ENCODE measurements at regions not wholly inside any gene's neighbourhood (a gene's known extent, or its start where the extent isn't known, plus 50 kb on each side); places are given as distances from the start of the nearest gene placed in this dataset.

DNA sequence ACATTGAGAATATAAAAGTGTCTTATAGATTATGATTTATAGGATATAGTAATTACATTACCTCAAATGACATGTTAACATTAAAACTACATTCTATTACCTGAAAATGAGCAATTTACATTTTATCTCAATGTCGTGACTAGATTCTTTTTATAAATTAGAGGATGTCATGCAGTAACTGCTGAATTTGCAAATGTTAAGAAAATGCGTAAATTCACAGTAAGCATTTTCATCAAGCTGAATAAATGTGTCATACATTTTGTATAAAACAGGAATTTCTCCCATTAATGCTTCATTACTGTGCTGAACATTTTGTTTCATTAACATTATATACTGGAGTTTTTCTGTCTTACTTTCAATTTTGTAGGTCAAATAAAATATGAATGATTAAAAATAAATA is 1460.7 kb upstream of the B3GALT2 start:
- no peak for TF ChIP-seq GATA3 (IDR thresholded peaks at IDR 0.05; ENCODE audit: low read depth, low read length)
- no peak for TF ChIP-seq GATA2 (IDR thresholded peaks at IDR 0.05; ENCODE audit: low read depth, low read length)

DNA sequence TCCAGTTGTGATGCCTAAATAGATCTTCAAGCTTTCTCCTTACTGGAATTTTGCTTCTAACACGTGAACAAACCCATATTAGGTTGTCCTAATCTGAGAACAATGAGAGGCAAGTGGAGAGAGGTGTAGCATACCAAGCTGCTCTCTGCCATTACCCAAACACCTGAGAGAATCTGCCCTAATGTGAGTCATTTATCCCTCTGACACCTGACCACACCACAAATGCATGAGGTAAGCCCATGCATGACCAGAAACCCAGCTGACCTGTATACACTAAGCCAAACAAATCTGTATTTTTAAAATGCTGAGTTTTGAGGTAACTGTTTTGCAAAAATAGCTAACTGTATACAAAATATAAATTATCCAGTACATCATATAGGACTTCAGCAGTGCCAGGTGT is 1458.1 kb upstream of the B3GALT2 start:
- TF ChIP-seq GATA2 (IDR thresholded peaks at IDR 0.05; ENCODE audit: low read depth, low read length) (no peak), GATA3 (IDR thresholded peaks at IDR 0.05; ENCODE audit: low read depth, low read length) (no peak)

DNA sequence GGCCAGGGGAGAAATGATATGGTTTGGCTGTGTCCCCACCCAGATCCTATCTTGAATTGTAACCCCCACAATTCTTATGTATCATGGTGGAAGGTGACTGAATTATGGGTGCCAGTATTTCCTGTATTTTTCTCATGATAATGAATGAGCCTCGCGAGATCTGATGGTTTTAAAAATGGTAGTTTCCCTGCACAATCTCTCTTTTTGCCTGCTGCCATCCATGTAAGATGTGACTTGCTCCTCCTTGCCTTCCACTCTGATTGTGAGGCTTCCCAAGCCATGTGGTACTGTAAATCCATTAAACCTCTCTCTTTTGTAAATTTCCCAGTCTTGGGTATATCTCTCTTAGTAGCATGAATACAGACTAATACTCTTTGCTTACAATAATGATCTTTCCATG is 1453.9 kb upstream of the B3GALT2 start:
- no peak for TF ChIP-seq GATA3 (IDR thresholded peaks at IDR 0.05; ENCODE audit: low read depth, low read length)
- no peak for TF ChIP-seq GATA2 (IDR thresholded peaks at IDR 0.05; ENCODE audit: low read depth, low read length)

DNA sequence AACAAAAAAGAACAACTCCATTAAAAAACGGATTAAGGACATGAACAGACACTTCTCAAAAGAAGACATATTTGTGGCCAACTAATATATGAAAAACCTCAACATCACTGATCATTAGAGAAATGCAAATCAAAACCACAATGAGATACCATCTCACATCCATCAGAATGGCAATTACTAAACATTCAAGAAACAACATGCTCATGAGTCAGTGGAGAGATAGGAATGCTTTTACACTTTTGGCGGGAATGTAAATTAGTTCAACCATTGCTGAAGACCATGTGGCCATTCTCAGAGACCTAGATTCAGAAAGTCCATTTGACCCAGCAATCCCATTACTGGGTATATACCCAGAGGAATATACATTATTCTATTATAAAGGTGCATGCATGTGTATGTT is 1442.6 kb upstream of the B3GALT2 start:
- no peak for TF ChIP-seq GATA2 (IDR thresholded peaks at IDR 0.05; ENCODE audit: low read depth, low read length)
- TF ChIP-seq GATA3 (IDR thresholded peaks at IDR 0.05; ENCODE audit: low read depth, low read length): no peak

DNA sequence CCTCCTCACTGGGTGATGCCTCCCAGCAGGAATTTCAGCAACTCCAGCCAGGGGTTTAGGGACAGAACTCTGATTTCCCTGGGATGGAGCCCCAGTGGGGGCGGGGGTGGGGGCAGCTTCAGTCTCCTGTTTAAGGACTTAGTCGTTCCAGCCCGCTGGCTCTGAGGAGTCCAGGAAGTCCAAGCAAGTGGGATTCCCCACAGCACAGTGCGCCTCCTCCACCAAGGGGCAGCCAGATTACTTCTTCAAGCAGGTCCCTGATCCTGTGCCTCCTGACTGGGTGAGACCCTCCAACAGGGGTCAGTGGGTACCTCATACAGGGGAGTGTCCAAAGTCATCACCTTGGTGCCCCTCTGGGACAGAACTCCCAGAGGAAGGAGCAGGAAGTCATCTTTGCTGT is 1438.4 kb upstream of the B3GALT2 start:
- TF ChIP-seq GATA3 (IDR thresholded peaks at IDR 0.05; ENCODE audit: low read depth, low read length): no peak
- TF ChIP-seq GATA2 (IDR thresholded peaks at IDR 0.05; ENCODE audit: low read depth, low read length): no peak

DNA sequence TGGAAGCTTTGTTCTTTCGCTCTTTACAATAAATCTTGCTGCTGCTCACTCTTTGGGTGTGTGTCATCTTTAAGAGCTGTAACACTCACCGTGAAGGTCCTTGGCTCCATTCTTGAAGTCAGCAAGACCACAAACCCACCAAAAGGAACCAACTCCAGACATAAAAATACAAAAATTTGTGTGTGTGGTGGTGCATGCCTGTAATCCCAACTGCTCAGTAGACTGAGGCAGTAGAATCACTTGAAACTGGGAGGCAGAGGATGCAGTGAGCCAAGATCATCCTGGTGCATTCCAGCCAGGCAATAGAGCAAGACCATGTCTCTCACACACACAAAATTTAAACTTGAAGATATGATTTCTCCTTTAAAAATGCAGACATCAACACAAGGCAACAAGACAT is 1431.7 kb upstream of the B3GALT2 start:
- no peak for TF ChIP-seq GATA2 (IDR thresholded peaks at IDR 0.05; ENCODE audit: low read depth, low read length)
- TF ChIP-seq GATA3 (IDR thresholded peaks at IDR 0.05; ENCODE audit: low read depth, low read length): no peak

DNA sequence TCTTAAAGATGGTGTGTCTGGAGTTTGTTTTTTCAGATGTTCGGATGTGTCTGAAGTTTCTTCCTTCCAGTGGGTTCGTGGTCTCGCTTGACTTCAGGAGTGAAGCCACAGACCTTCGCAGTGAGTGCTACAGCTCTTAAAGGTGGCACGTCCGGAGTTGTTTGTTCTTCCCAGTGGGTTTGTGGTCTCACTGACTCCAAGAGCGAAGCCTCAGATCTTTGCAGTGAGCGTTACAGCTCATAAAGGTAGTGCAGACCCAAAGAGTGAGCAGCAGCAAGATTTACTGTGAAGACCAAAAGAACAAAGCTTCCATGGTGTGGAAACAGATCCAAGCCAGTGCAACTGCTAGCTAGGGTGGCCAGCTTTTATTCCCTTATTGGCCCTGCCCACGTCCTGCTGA is 1430.4 kb upstream of the B3GALT2 start:
- TF ChIP-seq GATA2 (IDR thresholded peaks at IDR 0.05; ENCODE audit: low read depth, low read length): no peak
- no peak for TF ChIP-seq GATA3 (IDR thresholded peaks at IDR 0.05; ENCODE audit: low read depth, low read length)

DNA sequence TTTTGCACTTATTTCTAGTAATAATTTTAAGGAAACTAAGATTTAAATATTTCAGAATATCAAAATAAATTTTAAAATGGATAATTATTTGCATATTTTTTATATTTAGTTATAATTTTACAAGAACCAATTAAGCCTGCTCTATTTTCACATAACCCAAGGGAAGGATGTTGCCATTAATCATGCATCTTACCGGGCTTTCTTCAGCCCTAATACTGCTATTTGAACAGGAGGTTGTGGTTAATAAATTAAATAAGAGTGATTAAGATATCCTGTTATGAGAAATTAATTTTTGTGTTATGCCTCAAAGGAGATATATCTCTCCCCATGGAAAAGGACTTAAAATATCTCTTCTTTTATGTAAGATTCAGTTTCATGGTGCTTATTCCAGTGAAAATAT is 1415.8 kb upstream of the B3GALT2 start:
- TF ChIP-seq GATA3 (IDR thresholded peaks at IDR 0.05; ENCODE audit: low read depth, low read length) (no peak), GATA2 (IDR thresholded peaks at IDR 0.05; ENCODE audit: low read depth, low read length) (no peak)

DNA sequence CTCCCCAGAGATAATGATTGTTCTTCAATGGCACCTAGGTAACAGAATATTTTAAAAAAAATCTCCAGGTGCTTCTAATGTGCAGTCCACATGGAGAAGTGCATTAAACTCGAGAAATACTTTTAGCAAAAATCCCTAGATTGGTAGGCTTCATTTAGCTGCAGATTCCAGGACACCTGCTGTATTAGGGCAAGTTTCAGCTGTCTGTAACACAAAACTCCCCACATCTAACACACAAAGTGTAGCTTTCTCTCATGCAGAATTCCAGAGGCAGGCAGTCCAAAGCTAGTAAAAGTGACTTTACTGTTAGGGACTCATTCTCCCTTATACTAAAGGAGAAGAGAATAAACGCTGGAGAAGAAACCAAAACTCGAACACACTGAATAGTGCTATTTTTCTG is 1414.3 kb upstream of the B3GALT2 start:
- no peak for TF ChIP-seq GATA3 (IDR thresholded peaks at IDR 0.05; ENCODE audit: low read depth, low read length)
- no peak for TF ChIP-seq GATA2 (IDR thresholded peaks at IDR 0.05; ENCODE audit: low read depth, low read length)

DNA sequence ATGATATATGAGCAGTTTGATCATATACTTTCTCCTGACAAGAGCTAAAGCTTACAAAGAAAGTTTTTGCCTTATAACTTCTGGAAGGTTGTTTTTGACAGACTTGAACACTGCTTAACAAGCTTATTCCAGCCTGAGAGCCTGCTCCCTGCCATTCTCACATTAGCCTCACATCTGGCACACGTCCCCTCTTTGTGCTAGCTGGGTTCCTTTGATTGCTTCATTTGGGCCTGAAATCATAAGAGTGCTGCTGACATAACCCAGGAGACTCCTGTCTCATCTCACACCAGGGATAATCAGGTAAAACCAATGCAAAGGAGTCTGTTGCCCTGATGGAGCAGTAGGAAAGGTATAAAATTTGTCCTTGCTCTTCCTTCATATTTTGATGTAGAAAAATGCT is 1411.7 kb upstream of the B3GALT2 start:
- TF ChIP-seq GATA2 (IDR thresholded peaks at IDR 0.05; ENCODE audit: low read depth, low read length) (no peak), GATA3 (IDR thresholded peaks at IDR 0.05; ENCODE audit: low read depth, low read length) (no peak)

DNA sequence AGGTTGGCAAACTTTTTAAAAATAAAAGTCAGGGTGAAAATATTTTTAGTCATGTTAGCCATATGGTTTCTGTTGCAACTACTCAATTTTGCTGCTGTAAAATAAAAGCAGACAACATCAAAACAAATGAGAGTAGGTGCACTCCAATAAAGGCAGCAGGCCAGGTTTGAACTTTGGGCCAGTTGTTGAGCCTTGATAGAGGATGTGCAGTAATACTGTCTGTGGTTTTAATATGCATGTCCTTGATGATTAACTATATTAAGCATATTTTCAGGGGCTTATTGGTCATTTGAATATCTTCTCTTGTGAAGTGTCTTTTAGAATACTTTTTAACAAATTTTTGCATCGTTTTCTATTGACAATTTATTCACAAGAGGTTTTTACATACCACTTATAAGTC is 1399.9 kb upstream of the B3GALT2 start:
- TF ChIP-seq GATA2 (IDR thresholded peaks at IDR 0.05; ENCODE audit: low read depth, low read length) (no peak), GATA3 (IDR thresholded peaks at IDR 0.05; ENCODE audit: low read depth, low read length) (no peak)

DNA sequence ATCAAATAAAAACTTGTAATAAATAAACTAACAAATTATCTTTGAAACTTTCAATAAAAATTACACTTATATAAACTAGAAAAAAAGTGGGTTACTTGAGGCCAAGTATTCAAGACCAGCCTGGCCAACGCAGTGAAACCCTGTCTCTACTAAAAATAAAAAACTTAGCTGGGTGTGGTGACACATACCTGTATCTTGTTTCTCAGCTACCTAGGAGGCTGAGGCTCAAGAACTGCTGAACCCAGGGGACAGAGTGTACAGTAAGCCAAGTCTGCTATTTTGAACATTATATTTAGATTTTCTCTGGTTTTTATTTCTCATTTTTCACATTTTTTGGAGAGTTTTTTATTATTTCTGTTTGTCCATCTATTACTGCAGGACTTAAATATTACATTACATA is 1397.6 kb upstream of the B3GALT2 start:
- no peak for TF ChIP-seq GATA2 (IDR thresholded peaks at IDR 0.05; ENCODE audit: low read depth, low read length)
- TF ChIP-seq GATA3 (IDR thresholded peaks at IDR 0.05; ENCODE audit: low read depth, low read length): no peak

DNA sequence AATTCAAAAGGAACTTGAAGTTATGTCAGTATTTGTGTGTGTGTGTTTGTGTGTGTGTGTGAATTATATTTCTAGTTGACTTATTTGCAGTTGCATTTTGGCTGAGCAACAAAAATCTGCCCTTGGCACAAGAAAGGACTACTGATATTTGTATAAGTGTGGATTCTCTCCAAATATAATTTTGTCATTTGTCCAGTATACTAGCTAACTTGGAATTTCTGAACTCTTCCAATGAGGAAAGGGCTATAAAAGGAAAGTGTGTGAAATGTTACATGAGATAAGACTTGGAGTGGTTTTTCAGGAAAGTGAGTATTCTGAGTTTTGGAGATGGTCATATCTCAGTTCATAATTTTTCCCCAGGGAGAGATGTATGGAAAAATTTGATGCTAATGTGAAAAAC is 1384.1 kb upstream of the B3GALT2 start:
- no peak for TF ChIP-seq GATA3 (IDR thresholded peaks at IDR 0.05; ENCODE audit: low read depth, low read length)

DNA sequence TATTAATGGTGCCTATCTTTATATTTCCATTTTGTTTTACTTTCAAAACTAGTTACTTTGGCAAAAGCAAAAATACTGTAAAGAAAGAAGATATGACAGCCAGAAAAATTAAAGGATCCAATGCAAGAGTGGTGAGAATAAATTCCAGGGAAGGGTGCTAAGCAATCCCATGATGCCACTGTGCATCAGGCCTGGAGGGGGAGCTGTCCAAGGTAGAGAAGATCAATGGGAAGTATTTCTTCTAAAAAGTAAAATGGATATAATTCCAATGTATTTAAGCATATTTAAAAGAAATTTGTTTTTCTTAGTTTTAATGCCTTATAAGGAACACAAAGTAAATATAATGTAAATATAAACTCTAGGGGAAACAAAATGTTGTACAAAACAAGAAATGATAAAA is 1382.2 kb upstream of the B3GALT2 start:
- no peak for TF ChIP-seq GATA3 (IDR thresholded peaks at IDR 0.05; ENCODE audit: low read depth, low read length)
- TF ChIP-seq GATA2 (IDR thresholded peaks at IDR 0.05; ENCODE audit: low read depth, low read length): no peak

DNA sequence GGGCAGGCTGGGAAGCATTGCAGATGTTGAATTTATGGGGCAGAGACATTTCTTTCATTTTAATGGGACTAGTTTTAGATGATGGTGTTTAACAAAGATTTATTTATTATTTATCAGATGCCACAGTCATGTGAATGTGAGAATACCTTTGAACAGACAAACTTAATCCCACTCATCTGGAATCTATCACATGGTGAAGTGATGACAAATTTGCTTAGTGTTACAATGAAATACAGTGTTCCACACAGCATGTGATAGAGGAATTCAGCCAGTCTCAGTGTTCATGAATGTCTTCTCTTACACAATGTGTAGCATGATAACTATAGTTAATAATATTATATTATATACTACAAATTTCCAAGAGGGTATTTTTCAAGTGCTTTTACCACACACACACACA is 1361.7 kb upstream of the B3GALT2 start:
- TF ChIP-seq GATA3 (IDR thresholded peaks at IDR 0.05; ENCODE audit: low read depth, low read length) (no peak), GATA2 (IDR thresholded peaks at IDR 0.05; ENCODE audit: low read depth, low read length) (no peak)

DNA sequence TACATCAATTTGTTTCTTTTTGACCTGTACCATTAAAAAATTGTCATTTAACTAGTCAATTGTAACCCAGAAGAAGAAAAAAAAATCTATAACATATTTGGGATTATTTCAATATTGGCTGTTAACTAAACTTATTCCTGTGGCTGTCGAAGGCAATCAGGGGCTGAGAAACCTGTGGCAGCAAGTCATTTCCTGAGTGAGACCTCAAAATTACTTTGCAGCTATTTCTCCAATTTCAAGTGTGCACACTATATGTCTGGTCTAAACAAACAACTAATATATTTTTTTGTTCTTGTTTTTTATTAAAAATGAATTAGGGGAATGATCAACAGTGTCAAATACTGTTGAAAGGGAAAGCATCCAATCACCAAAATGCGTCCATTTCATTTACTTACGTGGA is 1357.6 kb upstream of the B3GALT2 start:
- TF ChIP-seq GATA3 (IDR thresholded peaks at IDR 0.05; ENCODE audit: low read depth, low read length): no peak
- no peak for TF ChIP-seq GATA2 (IDR thresholded peaks at IDR 0.05; ENCODE audit: low read depth, low read length)
